OCI-LY7 (cell line): ENCODE measurements at regions not wholly inside any gene's neighbourhood (a gene's known extent, or its start where the extent isn't known, plus 50 kb on each side); places are given as distances from the start of the nearest gene placed in this dataset.

Experiments
- BruUV-seq: library from RNA; stranded (reverse); fragments of 400-500 nt; replicated peaks from 2 replicates; lab custom pipeline; 2021; lab: Mats Ljungman, UMichigan
- CTCF ChIA-PET: fragments of 300-600 bp; sonication (Branson Sonifier 250); formaldehyde crosslinking; loops from one replicate; lab custom pipeline; 2022; ENCODE audit warnings: antibody characterized with exemption; ENCODE audit not compliant: unreplicated experiment; lab: Charles Lee
- POLR2A ChIA-PET: fragments of 300-600 bp; sonication (Branson Sonifier 250); formaldehyde crosslinking; loops from one replicate; lab custom pipeline; 2022; ENCODE audit warnings: antibody characterized with exemption; lab: Charles Lee
- DNase-seq: peaks from one replicate; pipeline ENCODE4 v3.0.0-alpha.2; 2015; ENCODE audit warnings: low spot score
- H2AFZ ChIP-seq: fragments of 200-600 bp; sonication (generic), shearing (Covaris generic); 2 replicates; pipeline ENCODE4 v1.6.1; 2014; ENCODE audit warnings: mild to moderate bottlenecking, antibody characterized with exemption, low read length, moderate library complexity
- H3K27ac ChIP-seq: fragments of 200-600 bp; sonication (generic); 2 replicates; pipeline ENCODE4 v1.5.1; 2014; ENCODE audit warnings: mixed run types, low read depth, mild to moderate bottlenecking, moderate library complexity, low read length, inconsistent platforms; ENCODE audit not compliant: poor library complexity, severe bottlenecking
- H3K36me3 ChIP-seq: fragments of 200-600 bp; sonication (generic); 2 replicates; pipeline ENCODE4 v1.6.1; 2014; ENCODE audit warnings: mild to moderate bottlenecking, antibody characterized with exemption, low read length, moderate library complexity, mixed read lengths; ENCODE audit not compliant: insufficient read depth
- H3K4me1 ChIP-seq: fragments of 200-600 bp; sonication (generic); 2 replicates; pipeline ENCODE4 v1.5.1; 2014; ENCODE audit warnings: mild to moderate bottlenecking, low read length; ENCODE audit not compliant: insufficient read depth, poor library complexity, severe bottlenecking
- H3K4me2 ChIP-seq: fragments of 200-600 bp; sonication (generic); 2 replicates; pipeline ENCODE4 v1.6.1; 2014; ENCODE audit warnings: mild to moderate bottlenecking, low read length
- H3K4me3 ChIP-seq: fragments of 200-600 bp; sonication (generic); 2 replicates; pipeline ENCODE4 v1.5.1; 2014; ENCODE audit warnings: mild to moderate bottlenecking, low read depth, low read length; ENCODE audit not compliant: poor library complexity, severe bottlenecking
- H3K79me2 ChIP-seq: fragments of 200-600 bp; sonication (generic); 2 replicates; pipeline ENCODE4 v1.6.1; 2016; ENCODE audit warnings: low read depth, mild to moderate bottlenecking, low read length, moderate library complexity, mixed read lengths; ENCODE audit not compliant: insufficient read depth
- H3K9me2 ChIP-seq: fragments of 200-600 bp; sonication (generic); 2 replicates; pipeline ENCODE4 v1.6.1; 2016; ENCODE audit warnings: mild to moderate bottlenecking, low read length, mixed read lengths; ENCODE audit not compliant: insufficient read depth
- H3K9me3 ChIP-seq: fragments of 200-600 bp; sonication (generic); 2 replicates; pipeline ENCODE4 v1.6.1; 2014; ENCODE audit warnings: mild to moderate bottlenecking, mixed run types, low read length, mixed read lengths
- H4K20me1 ChIP-seq: fragments of 200-600 bp; sonication (generic); 2 replicates; pipeline ENCODE4 v1.6.1; 2014; ENCODE audit warnings: mild to moderate bottlenecking, antibody characterized with exemption, low read length, moderate library complexity, mixed read lengths; ENCODE audit not compliant: insufficient read depth
- CTCF ChIP-seq: fragments of 200-600 bp; sonication (generic); conservative IDR thresholded peaks from 2 replicates; pipeline ENCODE4 v1.5.1; 2014; ENCODE audit warnings: mild to moderate bottlenecking, antibody characterized with exemption, low read length, moderate library complexity, mixed read lengths
- EZH2phosphoT487 ChIP-seq: fragments of 200-600 bp; sonication (generic); IDR thresholded peaks from 2 replicates; pipeline ENCODE4 v1.6.1; 2018; ENCODE audit warnings: low read depth, borderline replicate concordance, mild to moderate bottlenecking, mixed run types, antibody characterized with exemption, low read length, moderate library complexity, mixed read lengths
- intact Hi-C: fragments of 100-400 bp; cut with micrococcal nuclease; formaldehyde crosslinking; loops from one replicate; pipeline ENCODE4 v1.10.0; 2022; ENCODE audit not compliant: unreplicated experiment

- Histone ChIP-seq H4K20me1 (no peaks in the 10 kb centered on the region), H2AFZ (no peak overlapping the region), H3K4me1 (no peaks in the 10 kb centered on the region), H3K27ac (no peak overlapping the region), H3K79me2 (no peaks in the 10 kb centered on the region), H3K9me3 (no peaks in the 10 kb centered on the region), H3K9me2 (no peaks in the 10 kb centered on the region), H3K4me2 (no peak overlapping the region), H3K4me3 (no peak overlapping the region), H3K36me3 (no peaks in the 10 kb centered on the region)
- DNase-seq = no peak
- no peak for TF ChIP-seq EZH2phosphoT487
- TF ChIP-seq CTCF = no peak
- BruUV-seq = no TSS peak
- ChIA-PET POLR2A (interaction anchor here (0.8 kb wide), 1 partner anchor 21 kb away, joined by 3 read pairs; no protein-coding TSS in a partner anchor), CTCF (no interaction called here)
- intact Hi-C loops = no loop called here
Observed at GRCh38 chr7:136502162-136502561, 366.3 kb upstream of the CHRM2 start.

- H3K4me1 ChIP-seq = no peaks in the 10 kb centered on the region
- no peaks in the 10 kb centered on the region for H4K20me1 ChIP-seq
- H3K9me2 ChIP-seq = no peaks in the 10 kb centered on the region
- no TSS peak for BruUV-seq
- H3K36me3 ChIP-seq = no peaks in the 10 kb centered on the region
- no peak overlapping the region for H3K4me3 ChIP-seq
- ChIA-PET CTCF (no interaction called here), POLR2A (no interaction called here)
- TF ChIP-seq EZH2phosphoT487 (no peak), CTCF (no peak)
- H3K9me3 ChIP-seq = no peaks in the 10 kb centered on the region
- H3K79me2 ChIP-seq = no peaks in the 10 kb centered on the region
- no peak overlapping the region for H3K27ac ChIP-seq
- no peak overlapping the region for H3K4me2 ChIP-seq
- no peak overlapping the region for H2AFZ ChIP-seq
- intact Hi-C loops = no loop called here
- no peak for DNase-seq
Observed at GRCh38 chr7:136501151-136501550, 367.3 kb upstream of the CHRM2 start.

DNA sequence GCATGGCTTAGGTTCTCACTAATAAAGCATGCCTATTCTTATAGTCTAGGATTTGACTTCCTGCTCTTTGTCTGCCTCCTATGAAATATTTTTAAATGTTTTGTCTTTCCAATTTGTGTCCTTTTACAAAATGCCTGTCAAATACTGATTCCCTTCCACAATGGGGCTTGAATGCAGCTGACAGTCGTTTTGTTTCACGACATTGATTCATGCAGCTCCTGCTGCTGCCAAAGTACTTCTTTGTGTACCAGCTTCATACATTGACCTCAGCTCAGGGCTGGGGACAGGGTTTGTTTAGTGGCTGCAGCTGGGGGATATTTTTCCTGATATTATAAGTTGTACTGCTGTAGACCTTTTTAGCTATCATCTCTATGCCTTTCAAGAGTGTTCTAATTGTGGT is 371.9 kb upstream of the CHRM2 start:
- Histone ChIP-seq H3K4me1 (no peaks in the 10 kb centered on the region), H3K9me2 (no peaks in the 10 kb centered on the region), H3K36me3 (no peaks in the 10 kb centered on the region), H3K9me3 (no peaks in the 10 kb centered on the region), H4K20me1 (no peaks in the 10 kb centered on the region), H3K4me2 (no peak overlapping the region), H2AFZ (no peak overlapping the region), H3K79me2 (no peaks in the 10 kb centered on the region), H3K27ac (no peak overlapping the region), H3K4me3 (no peak overlapping the region)
- ChIA-PET POLR2A (interaction anchor here (0.7 to 1.3 kb wide), 2 partner anchors 27 to 159 kb away, joined by 3 to 4 read pairs; no protein-coding TSS in a partner anchor), CTCF (no interaction called here)
- intact Hi-C loops = no loop called here
- TF ChIP-seq EZH2phosphoT487 (no peak), CTCF (no peak)
- BruUV-seq = no TSS peak
- DNase-seq = no peak
